DND-41 (cell line): ENCODE measurements at regions not wholly inside any gene's neighbourhood (a gene's known extent, or its start where the extent isn't known, plus 50 kb on each side); places are given as distances from the start of the nearest gene placed in this dataset.

Source experiments
- ATAC-seq: fragments of 200-7000 bp; cut with Tn5 transposase; 3 replicates; pipeline ENCODE4 v1.9.1; 2021; ENCODE audit warnings: low read depth; ENCODE audit not compliant: insufficient read depth
- DNase-seq: peaks from one replicate; pipeline ENCODE4 v3.0.0-alpha.2; 2020
- H2AFZ ChIP-seq: 2 replicates; pipeline ENCODE4 v1.6.0; 2012; ENCODE audit warnings: low read depth, low read length
- H3K27ac ChIP-seq: 2 replicates; pipeline ENCODE4 v1.5.1; 2012; ENCODE audit warnings: low read length, inconsistent platforms
- H3K27me3 ChIP-seq: fragments of 200-600 bp; sonication (generic); 2 replicates; pipeline ENCODE4 v1.6.0; 2012; ENCODE audit warnings: low read length, mild to moderate bottlenecking, inconsistent platforms; ENCODE audit not compliant: insufficient read depth, poor library complexity
- H3K36me3 ChIP-seq: 2 replicates; pipeline ENCODE4 v1.5.1; 2012; ENCODE audit warnings: low read length, inconsistent platforms; ENCODE audit not compliant: insufficient read depth
- H3K4me1 ChIP-seq: 2 replicates; pipeline ENCODE4 v1.5.1; 2012; ENCODE audit warnings: mild to moderate bottlenecking, low read length; ENCODE audit not compliant: insufficient read depth
- H3K4me2 ChIP-seq: 2 replicates; pipeline ENCODE4 v1.6.0; 2012; ENCODE audit warnings: mild to moderate bottlenecking, moderate library complexity, low read length, inconsistent platforms; ENCODE audit not compliant: insufficient read depth
- H3K4me3 ChIP-seq, 2 experiments: fragments of 200-600 bp in 1 of 2; shearing (Covaris generic) in 1 of 2; 2 replicates each; pipeline ENCODE4 v1.5.1; 2012 to 2016; ENCODE audit warnings: inconsistent platforms in 2 of 2, low read length in 2 of 2, mild to moderate bottlenecking in 2 of 2, low read depth in 1 of 2, moderate library complexity in 1 of 2
- H3K79me2 ChIP-seq: 2 replicates; pipeline ENCODE4 v1.6.0; 2012; ENCODE audit warnings: low read length, inconsistent platforms; ENCODE audit not compliant: insufficient read depth
- H3K9ac ChIP-seq: 2 replicates; pipeline ENCODE4 v1.6.0; 2012; ENCODE audit warnings: low read depth, mild to moderate bottlenecking, inconsistent platforms, low read length, moderate library complexity
- H3K9me3 ChIP-seq: 2 replicates; pipeline ENCODE4 v1.5.1; 2012; ENCODE audit warnings: low read length, moderate library complexity, mild to moderate bottlenecking, inconsistent platforms; ENCODE audit not compliant: insufficient read depth, severe bottlenecking
- H4K20me1 ChIP-seq: 2 replicates; pipeline ENCODE4 v1.6.0; 2012; ENCODE audit warnings: low read length; ENCODE audit not compliant: insufficient read depth
- EZH2 ChIP-seq: IDR thresholded peaks from 3 replicates; pipeline ENCODE4 v1.6.1; 2012; ENCODE audit warnings: borderline replicate concordance, low read depth, mild to moderate bottlenecking, moderate library complexity, low read length, inconsistent platforms; ENCODE audit not compliant: severe bottlenecking
- TF ChIP-seq, protein P1 (sequence below): IDR thresholded peaks from 2 replicates; pipeline ENCODE4 v1.5.1; 2012; ENCODE audit warnings: borderline replicate concordance, low read length, moderate library complexity, mild to moderate bottlenecking; ENCODE audit not compliant: poor library complexity, severe bottlenecking; ENCODE audit errors: extremely low read depth

DNA sequence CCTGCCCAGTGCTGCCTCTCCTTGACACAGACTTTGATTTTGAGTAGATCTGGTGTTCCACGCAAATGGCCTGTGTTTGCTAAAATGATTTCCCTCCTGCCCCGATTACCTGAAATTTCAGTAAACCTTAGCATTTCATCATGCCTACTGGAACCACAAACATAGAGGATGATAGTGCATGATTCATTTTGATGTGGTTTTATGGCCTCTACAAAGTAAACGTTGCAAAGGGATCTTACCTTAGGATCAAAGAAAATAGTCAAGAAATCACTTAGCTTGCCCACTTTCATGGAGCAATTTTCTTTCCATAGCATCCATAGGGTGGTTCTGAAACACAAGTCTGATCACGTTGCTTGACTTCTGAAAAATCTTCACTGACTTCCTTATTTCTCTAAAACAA is 524.6 kb upstream of the ATP11B start:
- Histone ChIP-seq H3K79me2 (no peaks in the 10 kb centered on the region), H3K4me1 (no peaks in the 10 kb centered on the region), H2AFZ (no peak overlapping the region), H3K27me3 (no peaks in the 10 kb centered on the region), H3K27ac (no peak overlapping the region), H3K9ac (no peak overlapping the region), H3K4me2 (no peak overlapping the region), H4K20me1 (no peaks in the 10 kb centered on the region), H3K4me3 (no peak overlapping the region), H3K36me3 (no peaks in the 10 kb centered on the region), H3K9me3 (no peaks in the 10 kb centered on the region)
- ATAC-seq (no peak), DNase-seq (no peak)
- TF ChIP-seq, protein P1, sequence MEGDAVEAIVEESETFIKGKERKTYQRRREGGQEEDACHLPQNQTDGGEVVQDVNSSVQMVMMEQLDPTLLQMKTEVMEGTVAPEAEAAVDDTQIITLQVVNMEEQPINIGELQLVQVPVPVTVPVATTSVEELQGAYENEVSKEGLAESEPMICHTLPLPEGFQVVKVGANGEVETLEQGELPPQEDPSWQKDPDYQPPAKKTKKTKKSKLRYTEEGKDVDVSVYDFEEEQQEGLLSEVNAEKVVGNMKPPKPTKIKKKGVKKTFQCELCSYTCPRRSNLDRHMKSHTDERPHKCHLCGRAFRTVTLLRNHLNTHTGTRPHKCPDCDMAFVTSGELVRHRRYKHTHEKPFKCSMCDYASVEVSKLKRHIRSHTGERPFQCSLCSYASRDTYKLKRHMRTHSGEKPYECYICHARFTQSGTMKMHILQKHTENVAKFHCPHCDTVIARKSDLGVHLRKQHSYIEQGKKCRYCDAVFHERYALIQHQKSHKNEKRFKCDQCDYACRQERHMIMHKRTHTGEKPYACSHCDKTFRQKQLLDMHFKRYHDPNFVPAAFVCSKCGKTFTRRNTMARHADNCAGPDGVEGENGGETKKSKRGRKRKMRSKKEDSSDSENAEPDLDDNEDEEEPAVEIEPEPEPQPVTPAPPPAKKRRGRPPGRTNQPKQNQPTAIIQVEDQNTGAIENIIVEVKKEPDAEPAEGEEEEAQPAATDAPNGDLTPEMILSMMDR, result no peak
- no peak for TF ChIP-seq EZH2

DNA sequence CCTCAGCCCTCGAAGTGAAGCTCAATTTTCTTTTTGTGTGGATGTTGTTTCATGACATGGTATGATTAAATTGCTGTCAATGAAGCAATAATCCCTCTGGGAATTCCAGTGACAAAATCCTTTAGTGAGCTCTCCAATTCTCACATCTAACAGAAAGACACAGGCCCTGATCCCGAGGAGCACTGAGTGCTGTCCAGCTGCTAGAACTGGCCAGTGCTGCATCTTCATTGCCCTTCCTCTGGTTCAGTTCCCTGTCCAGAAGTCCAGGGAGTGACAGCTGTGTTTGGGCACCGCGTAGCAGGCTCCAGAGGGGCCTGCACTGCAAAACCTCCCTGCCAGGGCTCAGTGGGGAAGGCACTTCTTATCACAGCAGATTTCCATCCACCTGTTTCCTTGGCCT is 516.8 kb upstream of the ATP11B start:
- H3K9me3 ChIP-seq, result no peaks in the 10 kb centered on the region
- no peak overlapping the region for H3K27ac ChIP-seq
- no peak overlapping the region for H3K4me2 ChIP-seq
- no peaks in the 10 kb centered on the region for H4K20me1 ChIP-seq
- DNase-seq, result no peak
- TF ChIP-seq, protein P1, result no peak
- TF ChIP-seq EZH2, result no peak
- no peaks in the 10 kb centered on the region for H3K79me2 ChIP-seq
- no peak overlapping the region for H2AFZ ChIP-seq
- ATAC-seq, result no peak
- H3K36me3 ChIP-seq, result no peaks in the 10 kb centered on the region
- no peaks in the 10 kb centered on the region for H3K27me3 ChIP-seq
- H3K9ac ChIP-seq, result no peak overlapping the region
- H3K4me3 ChIP-seq, result no peak overlapping the region
- no peaks in the 10 kb centered on the region for H3K4me1 ChIP-seq

DNA sequence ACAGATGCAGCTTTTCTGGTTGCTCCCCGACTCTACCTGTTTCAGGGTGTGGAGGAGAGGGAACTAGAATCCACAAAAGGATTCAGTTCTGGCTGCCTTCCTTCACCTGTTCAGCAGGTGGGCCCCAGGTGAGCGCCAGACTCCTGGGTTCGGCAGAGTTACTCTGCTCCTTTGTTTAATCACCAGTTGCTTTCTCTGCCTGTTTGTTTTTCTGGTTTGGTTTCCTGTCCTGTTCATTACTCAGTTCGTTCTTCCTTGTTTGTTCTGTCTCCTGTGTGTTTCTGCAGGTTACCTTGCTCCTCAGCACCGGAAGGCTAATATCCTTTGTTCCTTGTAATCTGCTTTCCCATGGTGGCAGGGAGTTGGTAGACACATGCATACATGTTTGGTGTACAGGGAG is 508.5 kb upstream of the ATP11B start:
- H3K9me3 ChIP-seq, result no peaks in the 10 kb centered on the region
- no peak for DNase-seq
- no peaks in the 10 kb centered on the region for H3K79me2 ChIP-seq
- no peaks in the 10 kb centered on the region for H3K4me1 ChIP-seq
- peaks cover 9% of the 10 kb centered on the region for H3K27me3 ChIP-seq
- no peaks in the 10 kb centered on the region for H4K20me1 ChIP-seq
- no peak for ATAC-seq
- no peak overlapping the region for H2AFZ ChIP-seq
- no peak for TF ChIP-seq EZH2
- TF ChIP-seq, protein P1, result no peak
- no peak overlapping the region for H3K9ac ChIP-seq
- no peak overlapping the region for H3K4me3 ChIP-seq
- H3K4me2 ChIP-seq, result no peak overlapping the region
- H3K36me3 ChIP-seq, result no peaks in the 10 kb centered on the region
- no peak overlapping the region for H3K27ac ChIP-seq

DNA sequence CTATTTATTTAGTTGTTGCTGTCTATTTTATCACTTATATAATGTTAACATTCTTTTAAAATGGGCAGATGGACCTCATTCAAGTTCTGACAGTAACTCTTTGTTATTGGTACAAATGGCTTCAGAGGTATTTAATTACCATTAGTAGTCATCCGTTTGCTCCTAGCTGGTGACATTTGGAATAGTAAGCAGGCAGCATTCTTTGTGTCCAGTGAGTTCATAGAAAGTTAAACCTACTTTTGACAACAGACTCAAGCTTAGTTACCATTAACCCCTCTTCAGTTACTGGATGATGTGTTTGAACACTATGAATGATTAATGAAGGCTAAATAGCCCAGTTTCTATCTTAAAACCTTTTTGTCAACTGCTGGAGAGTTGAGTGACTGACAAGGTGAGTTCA is 500.7 kb upstream of the ATP11B start:
- no peak overlapping the region for H3K4me3 ChIP-seq
- no peaks in the 10 kb centered on the region for H3K27me3 ChIP-seq
- no peak for DNase-seq
- no peaks in the 10 kb centered on the region for H4K20me1 ChIP-seq
- no peak overlapping the region for H3K4me2 ChIP-seq
- H3K4me1 ChIP-seq, result no peaks in the 10 kb centered on the region
- TF ChIP-seq, protein P1, result no peak
- no peak for TF ChIP-seq EZH2
- no peaks in the 10 kb centered on the region for H3K9me3 ChIP-seq
- H3K27ac ChIP-seq, result no peak overlapping the region
- no peaks in the 10 kb centered on the region for H3K79me2 ChIP-seq
- H2AFZ ChIP-seq, result no peak overlapping the region
- ATAC-seq, result no peak
- H3K36me3 ChIP-seq, result no peaks in the 10 kb centered on the region
- no peak overlapping the region for H3K9ac ChIP-seq
